GM18867 (cell line): ENCODE measurements at regions not wholly inside any gene's neighbourhood (a gene's known extent, or its start where the extent isn't known, plus 50 kb on each side); places are given as distances from the start of the nearest gene placed in this dataset.

ENCODE experiments used
- ATAC-seq: cut with Tn5 transposase; IDR thresholded peaks from one replicate; pipeline ENCODE4 v1.9.1; 2021; ENCODE audit warnings: mild to moderate bottlenecking, moderate library complexity; ENCODE audit not compliant: unreplicated experiment

GRCh38 chr12:118467641-118468305 is 91.4 kb downstream of the SUDS3 start:
- ATAC-seq: no peak

GRCh38 chr12:118472940-118473339 is 96.6 kb downstream of the SUDS3 start:
- ATAC-seq: no peak

GRCh38 chr12:118480235-118480634 is 103.9 kb downstream of the SUDS3 start:
- no peak for ATAC-seq

GRCh38 chr12:118488034-118488433 is 111.7 kb downstream of the SUDS3 start:
- ATAC-seq: no peak

GRCh38 chr12:118493962-118494361 is 117.6 kb downstream of the SUDS3 start:
- ATAC-seq: no peak

- ATAC-seq: no peak
These were observed 118.4 kb downstream of the SUDS3 start for GRCh38 chr12:118494776-118495175.

GRCh38 chr12:118495296-118495695 is 118.9 kb downstream of the SUDS3 start:
- ATAC-seq: no peak

- ATAC-seq: no peak
These were observed 121.8 kb downstream of the SUDS3 start for GRCh38 chr12:118498171-118498570.

GRCh38 chr12:118500299-118500698 is 123.9 kb downstream of the SUDS3 start:
- ATAC-seq: no peak

GRCh38 chr12:118501489-118501888 is 125.1 kb downstream of the SUDS3 start:
- ATAC-seq: no peak

- no peak for ATAC-seq
These were observed 127.1 kb downstream of the SUDS3 start for GRCh38 chr12:118503476-118503875.

- no peak for ATAC-seq
These were observed 136.3 kb downstream of the SUDS3 start for GRCh38 chr12:118512669-118513068.

GRCh38 chr12:118513611-118514010 is 137.3 kb downstream of the SUDS3 start:
- no peak for ATAC-seq

- ATAC-seq: no peak
These were observed 137.9 kb downstream of the SUDS3 start for GRCh38 chr12:118514297-118514696.

GRCh38 chr12:118520214-118521035 is 144.1 kb downstream of the SUDS3 start:
- ATAC-seq: no peak

GRCh38 chr12:118521036-118521370 is 144.6 kb downstream of the SUDS3 start:
- no peak for ATAC-seq

GRCh38 chr12:118524446-118524845 is 148.1 kb downstream of the SUDS3 start:
- ATAC-seq: no peak

- no peak for ATAC-seq
These were observed 148.9 kb downstream of the SUDS3 start for GRCh38 chr12:118525216-118525615.

GRCh38 chr12:118526255-118527095 is 150.1 kb downstream of the SUDS3 start:
- ATAC-seq: no peak

GRCh38 chr12:118527310-118527709 is 151.0 kb downstream of the SUDS3 start:
- no peak for ATAC-seq

- ATAC-seq: no peak
These were observed 152.3 kb downstream of the SUDS3 start for GRCh38 chr12:118528625-118529024.

GRCh38 chr12:118534003-118534402 is 157.6 kb downstream of the SUDS3 start:
- ATAC-seq: no peak
